CD4-positive, alpha-beta T cell (primary cell): ENCODE measurements at regions not wholly inside any gene's neighbourhood (a gene's known extent, or its start where the extent isn't known, plus 50 kb on each side); places are given as distances from the start of the nearest gene placed in this dataset.

Source experiments
- ATAC-seq: fragments of 200-7000 bp; cut with Tn5 transposase; one replicate; pipeline ENCODE4 v1.10.0; 2022; ENCODE audit warnings: mild to moderate bottlenecking; ENCODE audit not compliant: poor library complexity
- CTCF ChIA-PET: fragments of 350-600 bp; sonication (Branson Sonifier 250); formaldehyde crosslinking; loops from one replicate; lab custom pipeline; 2021; ENCODE audit warnings: antibody characterized with exemption, inconsistent platforms; lab: Charles Lee
- POLR2A ChIA-PET: fragments of 350-600 bp; sonication (Branson Sonifier 250); formaldehyde crosslinking; loops from one replicate; lab custom pipeline; 2021; ENCODE audit warnings: antibody characterized with exemption, inconsistent platforms; lab: Charles Lee
- DNase-seq, 14 experiments: peaks; one replicate each; pipeline ENCODE4 v3.0.0-alpha.2; 2013 to 2020; ENCODE audit warnings: mixed read lengths in 2 of 14
- H3K27ac ChIP-seq, 2 donors: one replicate each; pipeline versions ENCODE4 v1.5.1 to v1.7.0; 2013; ENCODE audit warnings: low read length in 2 of 2, low read depth in 1 of 2, mild to moderate bottlenecking in 1 of 2
- H3K27me3 ChIP-seq, 2 experiments: 1 replicate in 1 of 2; 2 replicates in 1 of 2; pipeline versions ENCODE4 v1.6.1 to v1.7.0; 2013; ENCODE audit warnings: low read length in 2 of 2, control low read depth in 1 of 2, mild to moderate bottlenecking in 1 of 2, moderate library complexity in 1 of 2; ENCODE audit not compliant: insufficient read depth in 2 of 2, control insufficient read depth in 1 of 2
- H3K36me3 ChIP-seq: one replicate; pipeline ENCODE4 v1.6.1; 2013; ENCODE audit warnings: low read length, control low read depth; ENCODE audit not compliant: insufficient read depth
- H3K4me1 ChIP-seq: one replicate; pipeline ENCODE4 v1.6.1; 2013; ENCODE audit warnings: low read length, control low read depth; ENCODE audit not compliant: insufficient read depth
- H3K4me3 ChIP-seq: one replicate; pipeline ENCODE4 v1.5.1; 2013; ENCODE audit warnings: mild to moderate bottlenecking, low read length, moderate library complexity
- H3K9me3 ChIP-seq, 2 experiments: 1 replicate in 1 of 2; 2 replicates in 1 of 2; pipeline versions ENCODE4 v1.6.1 to v1.7.0; 2013; ENCODE audit warnings: low read length in 2 of 2, mild to moderate bottlenecking in 2 of 2, control low read depth in 1 of 2, moderate library complexity in 1 of 2; ENCODE audit not compliant: control insufficient read depth in 1 of 2, insufficient read depth in 1 of 2
- H3K27ac Mint-ChIP-seq: one replicate; pipeline ENCODE4 v1.8.0; 2020; ENCODE audit warnings: mixed read lengths
- H3K27me3 Mint-ChIP-seq: one replicate; pipeline ENCODE4 v1.8.0; 2021; ENCODE audit warnings: mixed read lengths
- H3K36me3 Mint-ChIP-seq: one replicate; pipeline ENCODE4 v1.8.0; 2021; ENCODE audit warnings: low read depth, mixed read lengths
- H3K4me1 Mint-ChIP-seq: one replicate; pipeline ENCODE4 v1.8.0; 2021; ENCODE audit warnings: low read depth, mixed read lengths
- H3K4me3 Mint-ChIP-seq: one replicate; pipeline ENCODE4 v1.8.0; 2020; ENCODE audit warnings: mild to moderate bottlenecking, mixed read lengths
- H3K9me3 Mint-ChIP-seq: one replicate; pipeline ENCODE4 v1.8.0; 2020; ENCODE audit warnings: mixed read lengths
- intact Hi-C, 2 experiments: fragments of 100-400 bp; cut with DNase I in 1 of 2; cut with micrococcal nuclease in 1 of 2; formaldehyde crosslinking; loops; one replicate each; pipeline versions ENCODE4 v1.15.1 to v1.9.0; 2023 to 2025; cut with DNase I, micrococcal nuclease
- TF ChIP-seq, protein P1 (sequence below): fragments of 200-600 bp; IDR thresholded peaks from one replicate; pipeline ENCODE4 v1.8.0; 2022; ENCODE audit warnings: antibody characterized with exemption, mild to moderate bottlenecking

DNA sequence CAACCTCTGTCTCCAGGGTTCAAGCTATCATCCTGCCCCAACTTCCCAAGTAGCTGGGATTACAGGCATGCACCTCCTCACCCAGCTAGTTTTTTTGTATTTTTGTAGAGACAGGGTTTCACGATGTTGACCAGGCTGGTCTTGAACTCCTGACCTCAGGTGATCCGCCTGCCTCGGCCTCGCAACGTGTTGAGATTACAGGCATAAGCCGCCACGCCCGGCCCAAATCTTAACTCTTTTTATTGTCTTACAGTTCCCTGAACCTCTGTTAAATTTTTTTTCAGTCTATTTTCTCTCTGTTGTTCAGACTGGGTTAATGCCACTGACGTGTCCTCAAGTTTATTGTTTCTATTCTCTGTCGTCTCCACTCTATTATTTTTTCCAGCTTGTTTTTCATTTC is 115.8 kb upstream of the UBE3A start:
- H3K36me3 ChIP-seq = no peaks in the 10 kb centered on the region
- no peaks in the 10 kb centered on the region for H3K36me3 Mint-ChIP-seq
- POLR2A ChIA-PET = no interaction called here
- no peaks in the 10 kb centered on the region for H3K9me3 Mint-ChIP-seq
- ATAC-seq = no peak
- no peak overlapping the region for H3K4me3 Mint-ChIP-seq
- no peaks in the 10 kb centered on the region for H3K4me1 Mint-ChIP-seq
- H3K27ac Mint-ChIP-seq = no peak overlapping the region
- DNase-seq = no peak
- no peaks in the 10 kb centered on the region for H3K27me3 Mint-ChIP-seq
- CTCF ChIA-PET = no interaction called here
- intact Hi-C loops = no loop called here
- no peaks in the 10 kb centered on the region for H3K4me1 ChIP-seq
- no peaks in the 10 kb centered on the region for H3K27me3 ChIP-seq
- TF ChIP-seq, protein P1, sequence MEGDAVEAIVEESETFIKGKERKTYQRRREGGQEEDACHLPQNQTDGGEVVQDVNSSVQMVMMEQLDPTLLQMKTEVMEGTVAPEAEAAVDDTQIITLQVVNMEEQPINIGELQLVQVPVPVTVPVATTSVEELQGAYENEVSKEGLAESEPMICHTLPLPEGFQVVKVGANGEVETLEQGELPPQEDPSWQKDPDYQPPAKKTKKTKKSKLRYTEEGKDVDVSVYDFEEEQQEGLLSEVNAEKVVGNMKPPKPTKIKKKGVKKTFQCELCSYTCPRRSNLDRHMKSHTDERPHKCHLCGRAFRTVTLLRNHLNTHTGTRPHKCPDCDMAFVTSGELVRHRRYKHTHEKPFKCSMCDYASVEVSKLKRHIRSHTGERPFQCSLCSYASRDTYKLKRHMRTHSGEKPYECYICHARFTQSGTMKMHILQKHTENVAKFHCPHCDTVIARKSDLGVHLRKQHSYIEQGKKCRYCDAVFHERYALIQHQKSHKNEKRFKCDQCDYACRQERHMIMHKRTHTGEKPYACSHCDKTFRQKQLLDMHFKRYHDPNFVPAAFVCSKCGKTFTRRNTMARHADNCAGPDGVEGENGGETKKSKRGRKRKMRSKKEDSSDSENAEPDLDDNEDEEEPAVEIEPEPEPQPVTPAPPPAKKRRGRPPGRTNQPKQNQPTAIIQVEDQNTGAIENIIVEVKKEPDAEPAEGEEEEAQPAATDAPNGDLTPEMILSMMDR = no peak
- no peak overlapping the region for H3K4me3 ChIP-seq
- H3K27ac ChIP-seq = no peak overlapping the region
- peaks cover 0 to 21% of the 10 kb centered on the region in 2 experiments for H3K9me3 ChIP-seq

DNA sequence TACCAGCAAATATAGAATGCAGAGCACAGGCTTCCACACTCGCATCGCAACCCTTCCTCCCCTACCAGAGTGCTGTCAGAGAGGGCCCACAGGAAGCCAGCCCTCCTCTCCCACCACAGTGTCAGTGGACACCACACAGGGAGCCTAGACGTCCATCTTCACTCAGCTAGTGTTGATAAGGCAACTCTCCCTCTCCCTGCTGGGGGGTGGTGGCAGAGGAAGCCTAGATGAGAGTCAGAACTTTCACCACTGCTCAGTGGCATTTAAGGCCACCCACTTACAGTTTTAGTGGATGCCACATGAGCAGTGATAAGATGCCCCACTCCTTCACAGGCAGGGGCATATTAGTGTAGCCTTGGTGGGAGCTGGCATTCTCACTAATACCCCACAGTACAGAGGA is 109.8 kb upstream of the UBE3A start:
- Mint-ChIP-seq H3K9me3 (peaks cover 2% of the 10 kb centered on the region), H3K4me1 (no peaks in the 10 kb centered on the region), H3K27ac (no peak overlapping the region), H3K36me3 (no peaks in the 10 kb centered on the region), H3K4me3 (no peak overlapping the region), H3K27me3 (no peaks in the 10 kb centered on the region)
- no peak overlapping the region for H3K27ac ChIP-seq
- no peaks in the 10 kb centered on the region for H3K27me3 ChIP-seq
- no peaks in the 10 kb centered on the region for H3K36me3 ChIP-seq
- no peak for ATAC-seq
- ChIA-PET POLR2A (no interaction called here), CTCF (no interaction called here)
- TF ChIP-seq, protein P1 = no peak
- intact Hi-C loops = no loop called here
- H3K4me1 ChIP-seq = no peaks in the 10 kb centered on the region
- H3K9me3 ChIP-seq = peaks cover 0 to 6% of the 10 kb centered on the region in 2 experiments
- no peak for DNase-seq
- no peak overlapping the region for H3K4me3 ChIP-seq

DNA sequence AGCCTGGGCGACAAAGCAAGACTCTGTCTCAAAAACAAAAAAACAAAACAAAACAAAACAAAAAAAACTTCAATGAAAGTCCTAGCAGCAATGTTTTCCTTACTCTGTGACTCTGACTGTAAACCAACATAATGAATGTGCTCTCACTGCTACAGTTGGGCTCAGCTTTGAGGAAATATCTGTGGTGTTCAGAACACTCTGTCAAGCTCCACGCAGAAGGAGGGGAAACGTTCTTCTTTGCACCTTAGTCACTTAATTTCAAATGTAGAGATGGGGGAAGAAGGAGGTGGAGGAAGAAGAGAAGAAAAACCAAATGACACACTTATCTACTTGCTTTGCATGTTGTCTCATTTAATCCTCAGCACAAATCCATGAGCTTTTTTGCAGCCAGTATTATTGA is 107.1 kb upstream of the UBE3A start:
- ChIA-PET CTCF (no interaction called here), POLR2A (no interaction called here)
- H3K4me1 Mint-ChIP-seq = no peaks in the 10 kb centered on the region
- Histone ChIP-seq H3K4me3 (no peak overlapping the region), H3K36me3 (no peaks in the 10 kb centered on the region), H3K4me1 (no peaks in the 10 kb centered on the region), H3K9me3 (no peaks in the 10 kb centered on the region), H3K27ac (no peak overlapping the region), H3K27me3 (no peaks in the 10 kb centered on the region)
- H3K27me3 Mint-ChIP-seq = no peaks in the 10 kb centered on the region
- no peak overlapping the region for H3K27ac Mint-ChIP-seq
- intact Hi-C loops = no loop called here
- no peak for DNase-seq
- H3K4me3 Mint-ChIP-seq = no peak overlapping the region
- no peaks in the 10 kb centered on the region for H3K36me3 Mint-ChIP-seq
- TF ChIP-seq, protein P1 = no peak
- no peak for ATAC-seq
- H3K9me3 Mint-ChIP-seq = peaks cover 2% of the 10 kb centered on the region
